ENCODE measurements at regions not wholly inside any gene's neighbourhood (a gene's known extent, or its start where the extent isn't known, plus 50 kb on each side); places are given as distances from the start of the nearest gene placed in this dataset.

GRCh38 chr12:19665121-19665900 is 226.0 kb downstream of the AEBP2 start:
- WGBS (ENCODE audit: extremely low coverage, insufficient coverage, insufficient read length): no CpG with 5 or more reads among the region's 1 CpG
- Histone ChIP-seq H4K12ac (ENCODE audit: low read depth, low read length) (no peak overlapping the region), H3K27ac (ENCODE audit: low read depth, low read length) (no peak overlapping the region), H3K36me3 (ENCODE audit: control insufficient read depth in 1 of 2, insufficient read depth in 2 of 2, low read length in 2 of 2) (no peaks in the 10 kb centered on the region), H3K9me3 (ENCODE audit: insufficient read depth, low read depth, low read length) (no peaks in the 10 kb centered on the region), H3K14ac (ENCODE audit: low read length) (no peak overlapping the region), H3K18ac (ENCODE audit: low read length) (no peak overlapping the region), H3K4me1 (ENCODE audit: control insufficient read depth in 1 of 2, insufficient read depth in 2 of 2, low read length in 2 of 2) (no peaks in the 10 kb centered on the region), H3K79me2 (ENCODE audit: control insufficient read depth, insufficient read depth, low read length, poor library complexity) (no peaks in the 10 kb centered on the region), H3K23ac (ENCODE audit: low read length) (no peak overlapping the region), H3K4ac (ENCODE audit: low read depth, low read length) (no peak overlapping the region), H2BK5ac (ENCODE audit: low read depth, low read length, poor library complexity) (no peak overlapping the region), H2BK12ac (ENCODE audit: low read length) (no peak overlapping the region), H3K27me3 (ENCODE audit: insufficient read depth, low read length) (no peaks in the 10 kb centered on the region), H3K4me3 (ENCODE audit: low read depth, low read length) (no peak overlapping the region), H3K4me2 (ENCODE audit: low read length) (no peak overlapping the region), H2BK120ac (ENCODE audit: insufficient read depth, low read length, poor library complexity) (no peak overlapping the region), H4K91ac (ENCODE audit: low read depth, low read length) (no peak overlapping the region), H3K9ac (ENCODE audit: low read length) (no peak overlapping the region), H4K8ac (ENCODE audit: low read depth, low read length) (no peak overlapping the region), H2AK5ac (ENCODE audit: low read length) (no peak overlapping the region), H2AFZ (ENCODE audit: insufficient read depth, low read length, poor library complexity) (peak overlapping the region; percentile 28), H3K79me1 (ENCODE audit: low read length) (no peaks in the 10 kb centered on the region)
- no peak for DNase-seq

DNA sequence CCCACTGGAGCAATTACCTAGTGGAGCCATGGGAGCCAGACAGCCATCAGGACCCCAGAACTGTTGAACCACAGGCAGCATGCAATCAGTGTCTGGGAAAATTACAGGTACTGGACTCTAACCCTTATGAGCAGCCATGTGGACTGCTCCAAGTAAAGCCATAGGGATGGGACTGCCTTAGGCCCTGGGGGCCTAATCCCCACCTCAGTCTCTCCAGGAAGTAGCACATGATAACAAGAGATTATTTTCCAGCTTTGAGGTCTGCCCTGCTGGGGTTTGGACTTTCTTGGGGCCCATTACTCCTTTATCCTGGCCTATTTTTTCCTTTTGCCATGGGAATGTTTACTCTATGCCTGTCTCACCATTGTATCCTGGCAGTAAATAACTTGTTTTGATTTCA is 226.8 kb downstream of the AEBP2 start:
- no peak overlapping the region for H4K91ac ChIP-seq (ENCODE audit: low read depth, low read length)
- H4K12ac ChIP-seq (ENCODE audit: low read depth, low read length): no peak overlapping the region
- no peaks in the 10 kb centered on the region for H3K79me1 ChIP-seq (ENCODE audit: low read length)
- no peak overlapping the region for H4K8ac ChIP-seq (ENCODE audit: low read depth, low read length)
- DNase-seq: no peak
- no peak overlapping the region for H3K18ac ChIP-seq (ENCODE audit: low read length)
- H3K4me1 ChIP-seq (ENCODE audit: control insufficient read depth in 1 of 2, insufficient read depth in 2 of 2, low read length in 2 of 2): no peaks in the 10 kb centered on the region
- no peak overlapping the region for H2BK5ac ChIP-seq (ENCODE audit: low read depth, low read length, poor library complexity)
- no peak overlapping the region for H3K4me2 ChIP-seq (ENCODE audit: low read length)
- H2AFZ ChIP-seq (ENCODE audit: insufficient read depth, low read length, poor library complexity): no peak overlapping the region
- H3K14ac ChIP-seq (ENCODE audit: low read length): no peak overlapping the region
- no peaks in the 10 kb centered on the region for H3K27me3 ChIP-seq (ENCODE audit: insufficient read depth, low read length)
- H3K27ac ChIP-seq (ENCODE audit: low read depth, low read length): no peak overlapping the region
- no peak overlapping the region for H3K23ac ChIP-seq (ENCODE audit: low read length)
- H3K4me3 ChIP-seq (ENCODE audit: low read depth, low read length): no peak overlapping the region
- no peaks in the 10 kb centered on the region for H3K9me3 ChIP-seq (ENCODE audit: insufficient read depth, low read depth, low read length)
- H2AK5ac ChIP-seq (ENCODE audit: low read length): no peak overlapping the region
- H3K36me3 ChIP-seq (ENCODE audit: control insufficient read depth in 1 of 2, insufficient read depth in 2 of 2, low read length in 2 of 2): no peaks in the 10 kb centered on the region
- H3K79me2 ChIP-seq (ENCODE audit: control insufficient read depth, insufficient read depth, low read length, poor library complexity): no peaks in the 10 kb centered on the region
- no peak overlapping the region for H3K4ac ChIP-seq (ENCODE audit: low read depth, low read length)
- no peak overlapping the region for H3K9ac ChIP-seq (ENCODE audit: low read length)
- H2BK120ac ChIP-seq (ENCODE audit: insufficient read depth, low read length, poor library complexity): no peak overlapping the region
- H2BK12ac ChIP-seq (ENCODE audit: low read length): no peak overlapping the region

- Histone ChIP-seq H3K4me3 (ENCODE audit: low read depth, low read length) (no peak overlapping the region), H3K14ac (ENCODE audit: low read length) (no peak overlapping the region), H3K4ac (ENCODE audit: low read depth, low read length) (no peak overlapping the region), H3K4me2 (ENCODE audit: low read length) (no peak overlapping the region), H4K8ac (ENCODE audit: low read depth, low read length) (no peak overlapping the region), H2BK120ac (ENCODE audit: insufficient read depth, low read length, poor library complexity) (no peak overlapping the region), H2AK5ac (ENCODE audit: low read length) (no peak overlapping the region), H3K79me1 (ENCODE audit: low read length) (no peaks in the 10 kb centered on the region), H2BK5ac (ENCODE audit: low read depth, low read length, poor library complexity) (no peak overlapping the region), H3K9me3 (ENCODE audit: insufficient read depth, low read depth, low read length) (no peaks in the 10 kb centered on the region), H3K27ac (ENCODE audit: low read depth, low read length) (no peak overlapping the region), H3K18ac (ENCODE audit: low read length) (no peak overlapping the region), H2BK12ac (ENCODE audit: low read length) (no peak overlapping the region), H3K36me3 (ENCODE audit: control insufficient read depth in 1 of 2, insufficient read depth in 2 of 2, low read length in 2 of 2) (no peaks in the 10 kb centered on the region), H3K4me1 (ENCODE audit: control insufficient read depth in 1 of 2, insufficient read depth in 2 of 2, low read length in 2 of 2) (no peaks in the 10 kb centered on the region), H3K23ac (ENCODE audit: low read length) (no peak overlapping the region), H3K9ac (ENCODE audit: low read length) (no peak overlapping the region), H3K27me3 (ENCODE audit: insufficient read depth, low read length) (no peaks in the 10 kb centered on the region), H4K12ac (ENCODE audit: low read depth, low read length) (no peak overlapping the region), H2AFZ (ENCODE audit: insufficient read depth, low read length, poor library complexity) (no peak overlapping the region), H3K79me2 (ENCODE audit: control insufficient read depth, insufficient read depth, low read length, poor library complexity) (no peaks in the 10 kb centered on the region), H4K91ac (ENCODE audit: low read depth, low read length) (no peak overlapping the region)
- no peak for DNase-seq
- no CpG with 5 or more reads among the region's 1 CpG for WGBS (ENCODE audit: extremely low coverage, insufficient coverage, insufficient read length)
Measured at GRCh38 chr12:19669793-19670192, 230.5 kb downstream of the AEBP2 start.

DNA sequence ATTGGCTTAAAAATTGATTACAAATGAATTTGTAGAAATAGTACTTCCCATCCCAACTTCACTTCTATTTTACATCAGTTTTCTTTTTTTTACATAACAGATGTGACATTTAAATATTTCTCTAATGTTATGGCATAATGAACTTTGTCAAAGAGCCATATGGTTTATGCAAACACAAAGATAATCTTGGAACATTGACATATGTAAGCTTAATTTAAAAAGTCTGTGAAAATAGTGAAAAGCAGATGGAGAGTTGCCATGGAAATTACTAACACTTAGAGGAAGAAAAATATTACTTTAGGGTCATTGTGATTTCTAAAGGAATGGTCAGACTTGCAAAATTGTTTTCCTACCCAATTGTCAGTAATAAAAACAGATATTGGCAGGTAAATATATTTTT is 232.4 kb downstream of the AEBP2 start:
- H3K18ac ChIP-seq (ENCODE audit: low read length): no peak overlapping the region
- no peak overlapping the region for H2BK120ac ChIP-seq (ENCODE audit: insufficient read depth, low read length, poor library complexity)
- H3K4me1 ChIP-seq (ENCODE audit: control insufficient read depth in 1 of 2, insufficient read depth in 2 of 2, low read length in 2 of 2): no peaks in the 10 kb centered on the region
- H3K79me1 ChIP-seq (ENCODE audit: low read length): no peaks in the 10 kb centered on the region
- no peaks in the 10 kb centered on the region for H3K36me3 ChIP-seq (ENCODE audit: control insufficient read depth in 1 of 2, insufficient read depth in 2 of 2, low read length in 2 of 2)
- H4K8ac ChIP-seq (ENCODE audit: low read depth, low read length): no peak overlapping the region
- no peak overlapping the region for H3K27ac ChIP-seq (ENCODE audit: low read depth, low read length)
- no peak overlapping the region for H3K4me3 ChIP-seq (ENCODE audit: low read depth, low read length)
- no peak overlapping the region for H4K12ac ChIP-seq (ENCODE audit: low read depth, low read length)
- H3K9me3 ChIP-seq (ENCODE audit: insufficient read depth, low read depth, low read length): no peaks in the 10 kb centered on the region
- H3K79me2 ChIP-seq (ENCODE audit: control insufficient read depth, insufficient read depth, low read length, poor library complexity): no peaks in the 10 kb centered on the region
- H3K9ac ChIP-seq (ENCODE audit: low read length): no peak overlapping the region
- H3K23ac ChIP-seq (ENCODE audit: low read length): no peak overlapping the region
- DNase-seq: no peak
- no peak overlapping the region for H2AK5ac ChIP-seq (ENCODE audit: low read length)
- no peaks in the 10 kb centered on the region for H3K27me3 ChIP-seq (ENCODE audit: insufficient read depth, low read length)
- no peak overlapping the region for H2AFZ ChIP-seq (ENCODE audit: insufficient read depth, low read length, poor library complexity)
- H3K4me2 ChIP-seq (ENCODE audit: low read length): no peak overlapping the region
- H4K91ac ChIP-seq (ENCODE audit: low read depth, low read length): no peak overlapping the region
- no peak overlapping the region for H2BK12ac ChIP-seq (ENCODE audit: low read length)
- H3K14ac ChIP-seq (ENCODE audit: low read length): no peak overlapping the region
- no peak overlapping the region for H2BK5ac ChIP-seq (ENCODE audit: low read depth, low read length, poor library complexity)
- no peak overlapping the region for H3K4ac ChIP-seq (ENCODE audit: low read depth, low read length)
